ENCODE measurements at regions not wholly inside any gene's neighbourhood (a gene's known extent, or its start where the extent isn't known, plus 50 kb on each side); places are given as distances from the start of the nearest gene placed in this dataset.

GRCh38 chr2:224155896-224156295 is 116.8 kb upstream of the SERPINE2 start:
- H3K4me2 ChIP-seq (ENCODE audit: insufficient read depth, low read length) = no peak overlapping the region
- DNase-seq (ENCODE audit: low read depth, low spot score) = no peak
- BruUV-seq (replicated peaks) = no TSS peak
- no peaks in the 10 kb centered on the region for H4K20me1 ChIP-seq (replicated peaks; ENCODE audit: control insufficient read depth, extremely low read depth, insufficient read depth, low read length)
- H3K9ac ChIP-seq (replicated peaks; ENCODE audit: extremely low read depth, insufficient read depth, low read length) = no peak overlapping the region
- H3K36me3 ChIP-seq (ENCODE audit: control insufficient read depth in 2 of 2, extremely low read depth in 1 of 2, insufficient read depth in 2 of 2, low read length in 2 of 2) = no peaks in the 10 kb centered on the region
- no peak for FAIRE-seq
- no peaks in the 10 kb centered on the region for H3K79me2 ChIP-seq (ENCODE audit: control insufficient read depth, insufficient read depth, low read length)
- no peaks in the 10 kb centered on the region for H3K4me1 ChIP-seq (ENCODE audit: control insufficient read depth, extremely low read depth, insufficient read depth, low read length)
- H3K4me3 ChIP-seq (replicated peaks in 1 of 3; ENCODE audit: insufficient read depth in 1 of 3, low read depth in 1 of 3, low read length in 3 of 3) = no peak overlapping the region
- no peaks in the 10 kb centered on the region for H3K9me3 ChIP-seq (replicated peaks; ENCODE audit: control insufficient read depth, insufficient read depth, low read length)
- POLR2A ChIA-PET = no interaction called here
- dilution Hi-C loops (cut with MboI; ENCODE audit: extremely low pct_ligation_motif_present, low sequenced_read_pairs) = no loop called here
- TF ChIP-seq JUN (IDR thresholded peaks at IDR 0.05; ENCODE audit: borderline replicate concordance, insufficient read depth, insufficient read length, low read depth) (peak; percentile 21), MYC (IDR thresholded peaks at IDR 0.05; ENCODE audit: low read depth, low read length) (no peak)
- no peak overlapping the region for H2AFZ ChIP-seq (ENCODE audit: low read depth, low read length)
- no peaks in the 10 kb centered on the region for H3K9me1 ChIP-seq (replicated peaks; ENCODE audit: control insufficient read depth, extremely low read depth, insufficient read depth, low read length)
- intact Hi-C loops (cut with micrococcal nuclease) = no loop called here
- H3K27ac ChIP-seq (ENCODE audit: insufficient read depth, low read depth, low read length) = no peak overlapping the region
- CTCF ChIA-PET = interaction anchor here (0.9 to 1.5 kb wide), 3 partner anchors 10 to 162 kb away, joined by 3 to 7 read pairs (median 3); no protein-coding TSS in a partner anchor
- no peaks in the 10 kb centered on the region for H3K27me3 ChIP-seq (ENCODE audit: control insufficient read depth in 2 of 2, insufficient read depth in 2 of 2, low read length in 2 of 2)

GRCh38 chr2:224155371-224155770 is 116.3 kb upstream of the SERPINE2 start:
- POLR2A ChIA-PET = no interaction called here
- no peak overlapping the region for H3K9ac ChIP-seq (replicated peaks; ENCODE audit: extremely low read depth, insufficient read depth, low read length)
- no peaks in the 10 kb centered on the region for H3K27me3 ChIP-seq (ENCODE audit: control insufficient read depth in 2 of 2, insufficient read depth in 2 of 2, low read length in 2 of 2)
- CTCF ChIA-PET = interaction anchor here (0.9 to 1.5 kb wide), 4 partner anchors 9 to 161 kb away, joined by 3 to 7 read pairs (median 4); no protein-coding TSS in a partner anchor
- H3K9me1 ChIP-seq (replicated peaks; ENCODE audit: control insufficient read depth, extremely low read depth, insufficient read depth, low read length) = no peaks in the 10 kb centered on the region
- H3K79me2 ChIP-seq (ENCODE audit: control insufficient read depth, insufficient read depth, low read length) = no peaks in the 10 kb centered on the region
- no peak for DNase-seq (ENCODE audit: low read depth, low spot score)
- H3K4me1 ChIP-seq (ENCODE audit: control insufficient read depth, extremely low read depth, insufficient read depth, low read length) = no peaks in the 10 kb centered on the region
- no peak overlapping the region for H3K4me3 ChIP-seq (replicated peaks in 1 of 3; ENCODE audit: insufficient read depth in 1 of 3, low read depth in 1 of 3, low read length in 3 of 3)
- H3K36me3 ChIP-seq (ENCODE audit: control insufficient read depth in 2 of 2, extremely low read depth in 1 of 2, insufficient read depth in 2 of 2, low read length in 2 of 2) = no peaks in the 10 kb centered on the region
- H3K27ac ChIP-seq (ENCODE audit: insufficient read depth, low read depth, low read length) = no peak overlapping the region
- H4K20me1 ChIP-seq (replicated peaks; ENCODE audit: control insufficient read depth, extremely low read depth, insufficient read depth, low read length) = no peaks in the 10 kb centered on the region
- no peak overlapping the region for H2AFZ ChIP-seq (ENCODE audit: low read depth, low read length)
- no TSS peak for BruUV-seq (replicated peaks)
- no peak overlapping the region for H3K4me2 ChIP-seq (ENCODE audit: insufficient read depth, low read length)
- intact Hi-C loops (cut with micrococcal nuclease) = no loop called here
- dilution Hi-C loops (cut with MboI; ENCODE audit: extremely low pct_ligation_motif_present, low sequenced_read_pairs) = no loop called here
- TF ChIP-seq POLR2AphosphoS5 (IDR thresholded peaks at IDR 0.05; ENCODE audit: insufficient read depth, low read depth, low read length) (no peak), GATA2 (IDR thresholded peaks at IDR 0.05; ENCODE audit: insufficient read depth, insufficient read length, low read depth, low read length) (no peak), FOS (IDR thresholded peaks at IDR 0.05; ENCODE audit: borderline replicate concordance, insufficient read depth, low read length) (no peak), MAX (IDR thresholded peaks at IDR 0.05; ENCODE audit: insufficient read depth, insufficient read length) (no peak), POLR2A (IDR thresholded peaks at IDR 0.05; ENCODE audit: low read depth, low read length) (no peak), MYC (IDR thresholded peaks at IDR 0.05; ENCODE audit: low read depth, low read length) (no peak), JUN (IDR thresholded peaks at IDR 0.05; ENCODE audit: borderline replicate concordance, insufficient read depth, insufficient read length, low read depth) (no peak), EZH2 (IDR thresholded peaks at IDR 0.05; ENCODE audit: borderline replicate concordance, low read depth, low read length, severe bottlenecking) (no peak), CTCF (IDR thresholded peaks at IDR 0.05; ENCODE audit: extremely low read depth in 1 of 2, insufficient read depth in 1 of 2, low read depth in 1 of 2, low read length in 2 of 2) (no peak)
- no peaks in the 10 kb centered on the region for H3K9me3 ChIP-seq (replicated peaks; ENCODE audit: control insufficient read depth, insufficient read depth, low read length)
- FAIRE-seq = no peak

Measured in endothelial cell of umbilical vein (primary cell).